ENCODE measurements at regions not wholly inside any gene's neighbourhood (a gene's known extent, or its start where the extent isn't known, plus 50 kb on each side); places are given as distances from the start of the nearest gene placed in this dataset.

GRCh38 chr16:85474621-85475217 lies 138.4 kb upstream of the GSE1 start:
- Histone ChIP-seq H4K20me1 (ENCODE audit: insufficient read depth, low read length) (peaks cover 52% of the 10 kb centered on the region), H3K56ac (ENCODE audit: extremely low read depth, insufficient read depth, low read length) (no peak overlapping the region), H4K8ac (ENCODE audit: low read depth in 2 of 2, low read length in 2 of 2) (peak overlapping the region in 1 of 2 experiments; percentile 9; a peak in 1 of 4 replicates), H2BK120ac (ENCODE audit: low read depth, low read length) (no peak overlapping the region), H4K5ac (ENCODE audit: low read depth, low read length) (no peak overlapping the region), H3K9ac (ENCODE audit: low read depth, low read length) (no peak overlapping the region), H3K27ac (ENCODE audit: insufficient read depth, low read length) (no peak overlapping the region), H3K4me1 (ENCODE audit: control insufficient read depth, insufficient read depth, low read length) (peaks cover 5% of the 10 kb centered on the region; the same call in 1 of the 2 replicates), H3K79me1 (ENCODE audit: low read depth in 1 of 2, low read length in 2 of 2) (peaks cover 9 to 31% of the 10 kb centered on the region in 2 experiments; a peak in 1 of 4 replicates), H2BK15ac (ENCODE audit: low read depth, low read length) (no peak overlapping the region), H3K4me3 (ENCODE audit: insufficient read depth, low read depth, low read length) (no peak overlapping the region), H3K9me1 (ENCODE audit: insufficient read depth, low read length) (peaks cover 5% of the 10 kb centered on the region), H3K9me3 (ENCODE audit: control insufficient read depth, insufficient read depth, low read length) (no peaks in the 10 kb centered on the region), H3K4ac (ENCODE audit: low read depth, low read length) (no peak overlapping the region), H3K36me3 (ENCODE audit: control insufficient read depth, insufficient read depth, low read length) (no peaks in the 10 kb centered on the region), H3K18ac (ENCODE audit: low read depth, low read length) (no peak overlapping the region), H3K23ac (ENCODE audit: low read depth, low read length) (no peak overlapping the region), H2BK5ac (ENCODE audit: low read depth, low read length, poor library complexity, severe bottlenecking) (no peak overlapping the region), H2BK20ac (ENCODE audit: low read depth, low read length) (no peak overlapping the region), H2AK5ac (ENCODE audit: low read depth, low read length) (peak overlapping the region; percentile 59; the same call in 1 of the 2 replicates), H2AFZ (replicated peaks; ENCODE audit: low read length, poor library complexity) (no peak overlapping the region), H3K4me2 (ENCODE audit: low read depth, low read length) (no peak overlapping the region), H3K14ac (replicated peaks; ENCODE audit: low read depth, low read length) (no peak overlapping the region), H4K91ac (ENCODE audit: insufficient read depth, low read depth, low read length) (no peak overlapping the region; the same call in 1 of the 2 replicates), H3K27me3 (ENCODE audit: control insufficient read depth, insufficient read depth, low read length) (no peaks in the 10 kb centered on the region), H2AK9ac (replicated peaks; ENCODE audit: low read depth, low read length, poor library complexity) (no peak overlapping the region)
- intact Hi-C loops (cut with micrococcal nuclease) = no loop called here
- no peak for TF ChIP-seq CHD1 (IDR thresholded peaks at IDR 0.05; ENCODE audit: low read depth, low read length)
- TF ChIP-seq, protein P1, sequence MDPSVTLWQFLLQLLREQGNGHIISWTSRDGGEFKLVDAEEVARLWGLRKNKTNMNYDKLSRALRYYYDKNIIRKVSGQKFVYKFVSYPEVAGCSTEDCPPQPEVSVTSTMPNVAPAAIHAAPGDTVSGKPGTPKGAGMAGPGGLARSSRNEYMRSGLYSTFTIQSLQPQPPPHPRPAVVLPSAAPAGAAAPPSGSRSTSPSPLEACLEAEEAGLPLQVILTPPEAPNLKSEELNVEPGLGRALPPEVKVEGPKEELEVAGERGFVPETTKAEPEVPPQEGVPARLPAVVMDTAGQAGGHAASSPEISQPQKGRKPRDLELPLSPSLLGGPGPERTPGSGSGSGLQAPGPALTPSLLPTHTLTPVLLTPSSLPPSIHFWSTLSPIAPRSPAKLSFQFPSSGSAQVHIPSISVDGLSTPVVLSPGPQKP (IDR thresholded peaks at IDR 0.05; ENCODE audit: borderline replicate concordance, low read depth, low read length) = no peak
- POLR2A ChIA-PET (ENCODE audit: unreplicated experiment) = no interaction called here
- ATAC-seq (ENCODE audit: low read depth) = no peak
- in situ Hi-C loops (cut with MboI; ENCODE audit: low sequenced_read_pairs) = no loop called here
- 43% methylated on average over 7 of the region's 9 CpGs; no CpG with 5 or more reads in 1 of the 2 experiments for WGBS, 2 experiments (ENCODE audit: extremely low coverage in 2 of 2, insufficient read length in 1 of 2)
- no peak for DNase-seq
- BruUV-seq (replicated peaks) = no TSS peak
- dilution Hi-C loops (cut with HindIII; ENCODE audit: low sequenced_read_pairs, unreplicated experiment) = no loop called here
- CTCF ChIA-PET = interaction anchor here (0.6 kb wide), 1 partner anchor 97 kb away, joined by 4 read pairs; no protein-coding TSS in a partner anchor

Data from IMR-90 (cell line).